ENCODE measurements at regions not wholly inside any gene's neighbourhood (a gene's known extent, or its start where the extent isn't known, plus 50 kb on each side); places are given as distances from the start of the nearest gene placed in this dataset.

- Histone ChIP-seq H3K4me1 (ENCODE audit: insufficient read depth, low read length) (peaks cover 18% of the 10 kb centered on the region), H3K27me3 (ENCODE audit: insufficient read depth, low read length) (no peaks in the 10 kb centered on the region), H3K27ac (ENCODE audit: low read depth, low read length) (no peak overlapping the region), H3K9me3 (ENCODE audit: control insufficient read depth in 1 of 2, low read length in 2 of 2) (no peaks in the 10 kb centered on the region), H3K4me3 (ENCODE audit: low read length in 2 of 2) (no peak overlapping the region), H3K36me3 (ENCODE audit: insufficient read depth, low read length) (no peaks in the 10 kb centered on the region)
- no peak overlapping the region for H3K4me3 Mint-ChIP-seq
- H3K27ac Mint-ChIP-seq: no peak overlapping the region
- ChIA-PET CTCF (ENCODE audit: partially characterized antibody) (no interaction called here), POLR2A (ENCODE audit: partially characterized antibody) (no interaction called here)
- H3K9me3 Mint-ChIP-seq: no peaks in the 10 kb centered on the region
- no peak for DNase-seq
- intact Hi-C loops (cut with micrococcal nuclease): loop anchor here (5.0 kb wide), 1 partner anchor 1389 kb away; no protein-coding TSS in a partner anchor
- peaks cover 16 to 20% (median 18%) of the 10 kb centered on the region in 4 donors for H3K4me1 Mint-ChIP-seq
- H3K36me3 Mint-ChIP-seq: no peaks in the 10 kb centered on the region
- no peaks in the 10 kb centered on the region for H3K27me3 Mint-ChIP-seq
These were observed 339.2 kb upstream of the JARID2 start for GRCh38 chr6:14906621-14907020.

GRCh38 chr6:14910692-14911547 lies 334.9 kb upstream of the JARID2 start:
- Histone ChIP-seq H3K9me3 (ENCODE audit: control insufficient read depth in 1 of 2, low read length in 2 of 2) (no peaks in the 10 kb centered on the region), H3K27ac (ENCODE audit: low read depth, low read length) (no peak overlapping the region), H3K4me1 (ENCODE audit: insufficient read depth, low read length) (peaks cover 19% of the 10 kb centered on the region), H3K27me3 (ENCODE audit: insufficient read depth, low read length) (no peaks in the 10 kb centered on the region), H3K4me3 (ENCODE audit: low read length in 2 of 2) (peak overlapping the region in 1 of 2 donors; percentile 11), H3K36me3 (ENCODE audit: insufficient read depth, low read length) (no peaks in the 10 kb centered on the region)
- Mint-ChIP-seq H3K36me3 (no peaks in the 10 kb centered on the region), H3K4me3 (peak overlapping the region in 7 of 8 donors; percentile 67 to 92 (median 75)), H3K27me3 (no peaks in the 10 kb centered on the region), H3K4me1 (peaks cover 16 to 26% (median 18%) of the 10 kb centered on the region in 4 donors), H3K27ac (peak overlapping the region in 6 of 7 donors; percentile 43 to 75 (median 60)), H3K9me3 (no peaks in the 10 kb centered on the region)
- peak in 4 of 5 donors; percentile 4 to 15 (median 9) for DNase-seq
- ChIA-PET POLR2A (ENCODE audit: partially characterized antibody) (no interaction called here), CTCF (ENCODE audit: partially characterized antibody) (no interaction called here)
- intact Hi-C loops (cut with micrococcal nuclease): no loop called here

GRCh38 chr6:14912226-14912625 lies 333.6 kb upstream of the JARID2 start:
- Histone ChIP-seq H3K9me3 (ENCODE audit: control insufficient read depth in 1 of 2, low read length in 2 of 2) (no peaks in the 10 kb centered on the region), H3K36me3 (ENCODE audit: insufficient read depth, low read length) (no peaks in the 10 kb centered on the region), H3K4me1 (ENCODE audit: insufficient read depth, low read length) (peaks cover 19% of the 10 kb centered on the region), H3K27me3 (ENCODE audit: insufficient read depth, low read length) (no peaks in the 10 kb centered on the region), H3K27ac (ENCODE audit: low read depth, low read length) (no peak overlapping the region), H3K4me3 (ENCODE audit: low read length in 2 of 2) (no peak overlapping the region)
- Mint-ChIP-seq H3K4me3 (peak overlapping the region in 2 of 8 donors; percentile 60 to 62), H3K27me3 (no peaks in the 10 kb centered on the region), H3K27ac (no peak overlapping the region), H3K4me1 (peaks cover 16 to 26% (median 18%) of the 10 kb centered on the region in 4 donors), H3K36me3 (no peaks in the 10 kb centered on the region), H3K9me3 (no peaks in the 10 kb centered on the region)
- intact Hi-C loops (cut with micrococcal nuclease): no loop called here
- no peak for DNase-seq
- CTCF ChIA-PET (ENCODE audit: partially characterized antibody): no interaction called here
- POLR2A ChIA-PET (ENCODE audit: partially characterized antibody): no interaction called here

GRCh38 chr6:14912706-14913105 lies 333.2 kb upstream of the JARID2 start:
- no peaks in the 10 kb centered on the region for H3K27me3 ChIP-seq (ENCODE audit: insufficient read depth, low read length)
- no peak overlapping the region for H3K27ac ChIP-seq (ENCODE audit: low read depth, low read length)
- no peaks in the 10 kb centered on the region for H3K9me3 ChIP-seq (ENCODE audit: control insufficient read depth in 1 of 2, low read length in 2 of 2)
- peaks cover 19% of the 10 kb centered on the region for H3K4me1 ChIP-seq (ENCODE audit: insufficient read depth, low read length)
- POLR2A ChIA-PET (ENCODE audit: partially characterized antibody): no interaction called here
- Mint-ChIP-seq H3K9me3 (no peaks in the 10 kb centered on the region), H3K4me1 (peaks cover 16 to 26% (median 18%) of the 10 kb centered on the region in 4 donors), H3K27me3 (no peaks in the 10 kb centered on the region), H3K27ac (peak overlapping the region in 1 of 7 donors; percentile 36), H3K4me3 (no peak overlapping the region), H3K36me3 (no peaks in the 10 kb centered on the region)
- H3K36me3 ChIP-seq (ENCODE audit: insufficient read depth, low read length): no peaks in the 10 kb centered on the region
- intact Hi-C loops (cut with micrococcal nuclease): no loop called here
- no peak overlapping the region for H3K4me3 ChIP-seq (ENCODE audit: low read length in 2 of 2)
- no peak for DNase-seq
- CTCF ChIA-PET (ENCODE audit: partially characterized antibody): no interaction called here

GRCh38 chr6:14913931-14914330 lies 331.9 kb upstream of the JARID2 start:
- CTCF ChIA-PET (ENCODE audit: partially characterized antibody): no interaction called here
- no peaks in the 10 kb centered on the region for H3K27me3 Mint-ChIP-seq
- no peak overlapping the region for H3K27ac Mint-ChIP-seq
- Histone ChIP-seq H3K4me1 (ENCODE audit: insufficient read depth, low read length) (peaks cover 19% of the 10 kb centered on the region), H3K27me3 (ENCODE audit: insufficient read depth, low read length) (no peaks in the 10 kb centered on the region), H3K27ac (ENCODE audit: low read depth, low read length) (no peak overlapping the region), H3K36me3 (ENCODE audit: insufficient read depth, low read length) (no peaks in the 10 kb centered on the region), H3K9me3 (ENCODE audit: control insufficient read depth in 1 of 2, low read length in 2 of 2) (no peaks in the 10 kb centered on the region), H3K4me3 (ENCODE audit: low read length in 2 of 2) (no peak overlapping the region)
- intact Hi-C loops (cut with micrococcal nuclease): no loop called here
- POLR2A ChIA-PET (ENCODE audit: partially characterized antibody): no interaction called here
- no peaks in the 10 kb centered on the region for H3K36me3 Mint-ChIP-seq
- peaks cover 16 to 26% (median 18%) of the 10 kb centered on the region in 4 donors for H3K4me1 Mint-ChIP-seq
- H3K4me3 Mint-ChIP-seq: no peak overlapping the region
- H3K9me3 Mint-ChIP-seq: no peaks in the 10 kb centered on the region
- DNase-seq: no peak

GRCh38 chr6:14915888-14916832 lies 329.7 kb upstream of the JARID2 start:
- no peaks in the 10 kb centered on the region for H3K9me3 ChIP-seq (ENCODE audit: control insufficient read depth in 1 of 2, low read length in 2 of 2)
- no peaks in the 10 kb centered on the region for H3K36me3 ChIP-seq (ENCODE audit: insufficient read depth, low read length)
- H3K27ac Mint-ChIP-seq: no peak overlapping the region
- no peaks in the 10 kb centered on the region for H3K27me3 Mint-ChIP-seq
- no peaks in the 10 kb centered on the region for H3K36me3 Mint-ChIP-seq
- intact Hi-C loops (cut with micrococcal nuclease): no loop called here
- no peak overlapping the region for H3K4me3 Mint-ChIP-seq
- H3K9me3 Mint-ChIP-seq: no peaks in the 10 kb centered on the region
- no peak for DNase-seq
- peaks cover 4 to 10% (median 5%) of the 10 kb centered on the region in 4 donors for H3K4me1 Mint-ChIP-seq
- CTCF ChIA-PET (ENCODE audit: partially characterized antibody): interaction anchor here (0.6 to 1.3 kb wide), 3 partner anchors 11 to 31 kb away, joined by 3 to 4 read pairs (median 4); no protein-coding TSS in a partner anchor
- H3K4me3 ChIP-seq (ENCODE audit: low read length in 2 of 2): no peak overlapping the region
- POLR2A ChIA-PET (ENCODE audit: partially characterized antibody): no interaction called here
- no peaks in the 10 kb centered on the region for H3K27me3 ChIP-seq (ENCODE audit: insufficient read depth, low read length)
- no peak overlapping the region for H3K27ac ChIP-seq (ENCODE audit: low read depth, low read length)
- H3K4me1 ChIP-seq (ENCODE audit: insufficient read depth, low read length): peaks cover 6% of the 10 kb centered on the region
